ENCODE measurements at regions not wholly inside any gene's neighbourhood (a gene's known extent, or its start where the extent isn't known, plus 50 kb on each side); places are given as distances from the start of the nearest gene placed in this dataset.

DNA sequence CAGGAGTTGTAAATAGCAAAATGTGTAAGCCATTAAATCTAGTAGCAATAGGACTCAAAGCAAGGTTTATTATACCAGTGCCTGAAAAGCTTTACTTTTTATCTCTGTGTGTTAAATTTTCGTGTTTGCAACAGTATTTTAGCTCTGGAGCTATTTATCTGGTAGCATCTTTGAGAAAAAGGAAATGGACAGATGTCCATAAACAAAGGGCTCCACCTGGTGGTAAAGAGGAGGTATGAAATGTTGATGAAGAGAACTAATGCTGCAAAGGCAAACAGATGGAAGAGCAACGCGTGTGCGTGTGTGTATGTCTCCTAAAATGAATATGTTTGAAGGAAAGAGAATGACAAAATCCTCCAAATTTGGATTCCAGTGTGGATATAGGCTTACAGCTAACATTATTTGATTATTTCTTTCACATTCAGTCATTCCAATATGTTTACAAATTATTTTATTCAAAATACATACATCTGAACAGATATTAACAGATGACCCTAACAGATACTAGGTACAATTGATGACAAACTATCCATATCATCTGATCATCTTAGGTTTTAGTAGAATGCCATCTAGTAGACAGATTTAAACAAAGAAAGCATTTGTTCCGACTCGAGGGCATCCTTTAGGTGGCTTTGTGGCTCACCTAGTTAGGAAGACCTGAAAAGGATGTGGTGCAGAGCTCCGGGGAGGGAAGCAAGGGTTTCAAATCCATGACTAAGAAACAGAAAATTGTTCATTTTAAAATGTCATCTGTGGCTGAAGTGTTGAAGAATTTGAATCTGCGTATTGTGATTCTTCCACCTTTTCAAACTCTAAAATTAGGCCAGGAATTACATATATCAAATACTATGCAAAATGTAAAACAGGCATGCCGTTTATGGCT is 383.3 kb downstream of the MTX2 start:
- TF ChIP-seq, protein P1, sequence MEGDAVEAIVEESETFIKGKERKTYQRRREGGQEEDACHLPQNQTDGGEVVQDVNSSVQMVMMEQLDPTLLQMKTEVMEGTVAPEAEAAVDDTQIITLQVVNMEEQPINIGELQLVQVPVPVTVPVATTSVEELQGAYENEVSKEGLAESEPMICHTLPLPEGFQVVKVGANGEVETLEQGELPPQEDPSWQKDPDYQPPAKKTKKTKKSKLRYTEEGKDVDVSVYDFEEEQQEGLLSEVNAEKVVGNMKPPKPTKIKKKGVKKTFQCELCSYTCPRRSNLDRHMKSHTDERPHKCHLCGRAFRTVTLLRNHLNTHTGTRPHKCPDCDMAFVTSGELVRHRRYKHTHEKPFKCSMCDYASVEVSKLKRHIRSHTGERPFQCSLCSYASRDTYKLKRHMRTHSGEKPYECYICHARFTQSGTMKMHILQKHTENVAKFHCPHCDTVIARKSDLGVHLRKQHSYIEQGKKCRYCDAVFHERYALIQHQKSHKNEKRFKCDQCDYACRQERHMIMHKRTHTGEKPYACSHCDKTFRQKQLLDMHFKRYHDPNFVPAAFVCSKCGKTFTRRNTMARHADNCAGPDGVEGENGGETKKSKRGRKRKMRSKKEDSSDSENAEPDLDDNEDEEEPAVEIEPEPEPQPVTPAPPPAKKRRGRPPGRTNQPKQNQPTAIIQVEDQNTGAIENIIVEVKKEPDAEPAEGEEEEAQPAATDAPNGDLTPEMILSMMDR (IDR thresholded peaks at IDR 0.05): peak; percentile 78 to 88 (median 81)
- TF ChIP-seq POLR2A (IDR thresholded peaks at IDR 0.05): no peak
